Kidney (tissue), 13 donors: ENCODE measurements at regions not wholly inside any gene's neighbourhood (a gene's known extent, or its start where the extent isn't known, plus 50 kb on each side); places are given as distances from the start of the nearest gene placed in this dataset.
"Not testable (repeated sequence)": the region's sequence is repeated elsewhere in the genome, so short reads cannot be mapped to it uniquely, and the experiment has no call there.

Source experiments
- DNase-seq, 5 donors: peaks; one replicate each; pipeline ENCODE4 v3.0.0-alpha.2; 2013 to 2020
- FAIRE-seq: peaks from 2 replicates; lab custom pipeline; 2012; peaks lifted over from hg19 to GRCh38; lab: Jason Lieb, UNC
- H3K27ac ChIP-seq, 2 donors: one replicate each; pipeline ENCODE4 v1.7.0; 2013; ENCODE audit warnings: low read depth in 2 of 2, low read length in 2 of 2, inconsistent platforms in 1 of 2
- H3K27me3 ChIP-seq: one replicate; pipeline ENCODE4 v1.7.1; 2013; ENCODE audit warnings: low read length, inconsistent platforms; ENCODE audit not compliant: control insufficient read depth, insufficient read depth
- H3K36me3 ChIP-seq, 3 donors: one replicate each; pipeline versions ENCODE4 v1.7.0 to v1.7.1; 2013; ENCODE audit warnings: low read length in 3 of 3, control low read depth in 1 of 3, inconsistent platforms in 1 of 3; ENCODE audit not compliant: insufficient read depth in 3 of 3, control insufficient read depth in 2 of 3
- H3K4me1 ChIP-seq, 3 donors: one replicate each; pipeline versions ENCODE4 v1.7.0 to v1.7.1; 2013; ENCODE audit warnings: low read length in 3 of 3, inconsistent platforms in 1 of 3, low read depth in 1 of 3; ENCODE audit not compliant: control insufficient read depth in 2 of 3, insufficient read depth in 2 of 3
- H3K4me3 ChIP-seq, 3 donors: one replicate each; pipeline versions ENCODE4 v1.7.0 to v1.8.1; 2013; ENCODE audit warnings: low read length in 3 of 3, control low read depth in 1 of 3, inconsistent platforms in 1 of 3
- H3K9ac ChIP-seq, 3 donors: one replicate each; pipeline versions ENCODE4 v1.7.0 to v1.7.1; 2013; ENCODE audit warnings: low read length in 3 of 3, control low read depth in 1 of 3, inconsistent platforms in 1 of 3
- H3K9me3 ChIP-seq, 3 donors: one replicate each; pipeline versions ENCODE4 v1.7.0 to v1.7.1; 2013; ENCODE audit warnings: low read length in 3 of 3, control low read depth in 1 of 3, inconsistent platforms in 1 of 3; ENCODE audit not compliant: control insufficient read depth in 2 of 3, insufficient read depth in 1 of 3
- intact Hi-C: fragments of 100-400 bp; cut with DNase I; formaldehyde crosslinking; loops from one replicate; pipeline ENCODE4 v1.11.1; 2022
- TF ChIP-seq, protein P1 (sequence below): IDR thresholded peaks from 3 replicates; pipeline ENCODE4 v1.5.1; 2012; ENCODE audit warnings: mild to moderate bottlenecking, moderate library complexity, borderline replicate concordance; ENCODE audit not compliant: insufficient read depth; ENCODE audit errors: extremely low read depth
- donor health status: control.
- donor health status: control.
- donor health status: control.
- donor health status: control.
- donor health status: control.
- donor health status: DM: yes; HTN: yes; CAD: no.
- donor health status: Normal renal cell carcinoma (clear cell type).

DNA sequence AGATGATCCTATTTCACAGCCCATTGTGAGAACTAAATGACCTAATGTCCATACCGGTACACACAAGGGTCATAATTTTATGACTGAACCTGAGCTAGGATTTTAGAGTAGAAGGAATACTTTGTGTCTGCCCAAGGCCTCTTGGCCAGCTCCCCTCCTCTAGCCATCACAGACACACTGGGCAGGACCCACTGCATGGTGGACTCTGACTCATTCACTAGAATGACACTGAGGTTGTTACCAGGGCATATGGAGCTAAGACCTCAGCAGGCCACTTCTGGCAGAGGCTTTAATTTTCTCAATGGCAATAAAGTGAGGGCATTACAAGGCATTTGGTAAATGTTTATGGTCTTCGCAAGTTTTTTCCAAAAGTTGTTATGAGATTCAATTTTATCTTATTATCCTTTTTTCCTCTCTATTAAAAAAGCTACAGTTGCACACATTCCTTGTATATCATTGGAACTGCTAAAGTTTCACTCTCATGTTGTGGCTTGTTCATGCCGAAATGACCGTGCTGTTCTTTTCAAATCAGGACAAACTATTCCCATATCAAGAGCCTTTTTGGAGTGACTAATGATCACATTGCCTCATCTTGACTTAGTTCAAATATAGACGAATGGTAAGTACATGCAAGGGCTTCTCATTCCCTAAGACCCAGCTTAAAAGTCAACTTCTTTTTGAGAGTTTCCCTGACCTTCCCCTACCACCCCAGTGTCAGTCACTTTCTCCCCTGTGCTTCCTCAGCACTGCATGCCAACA is 595.7 kb downstream of the ACTL7B start:
- Histone ChIP-seq H3K9ac (no peak overlapping the region), H3K4me1 (no peaks in the 10 kb centered on the region), H3K9me3 (no peaks in the 10 kb centered on the region), H3K27me3 (no peaks in the 10 kb centered on the region), H3K36me3 (no peaks in the 10 kb centered on the region), H3K27ac (no peak overlapping the region), H3K4me3 (no peak overlapping the region)
- DNase-seq (no peak), FAIRE-seq (no peak)
- intact Hi-C loops = no loop called here
- TF ChIP-seq, protein P1, sequence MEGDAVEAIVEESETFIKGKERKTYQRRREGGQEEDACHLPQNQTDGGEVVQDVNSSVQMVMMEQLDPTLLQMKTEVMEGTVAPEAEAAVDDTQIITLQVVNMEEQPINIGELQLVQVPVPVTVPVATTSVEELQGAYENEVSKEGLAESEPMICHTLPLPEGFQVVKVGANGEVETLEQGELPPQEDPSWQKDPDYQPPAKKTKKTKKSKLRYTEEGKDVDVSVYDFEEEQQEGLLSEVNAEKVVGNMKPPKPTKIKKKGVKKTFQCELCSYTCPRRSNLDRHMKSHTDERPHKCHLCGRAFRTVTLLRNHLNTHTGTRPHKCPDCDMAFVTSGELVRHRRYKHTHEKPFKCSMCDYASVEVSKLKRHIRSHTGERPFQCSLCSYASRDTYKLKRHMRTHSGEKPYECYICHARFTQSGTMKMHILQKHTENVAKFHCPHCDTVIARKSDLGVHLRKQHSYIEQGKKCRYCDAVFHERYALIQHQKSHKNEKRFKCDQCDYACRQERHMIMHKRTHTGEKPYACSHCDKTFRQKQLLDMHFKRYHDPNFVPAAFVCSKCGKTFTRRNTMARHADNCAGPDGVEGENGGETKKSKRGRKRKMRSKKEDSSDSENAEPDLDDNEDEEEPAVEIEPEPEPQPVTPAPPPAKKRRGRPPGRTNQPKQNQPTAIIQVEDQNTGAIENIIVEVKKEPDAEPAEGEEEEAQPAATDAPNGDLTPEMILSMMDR = no peak

DNA sequence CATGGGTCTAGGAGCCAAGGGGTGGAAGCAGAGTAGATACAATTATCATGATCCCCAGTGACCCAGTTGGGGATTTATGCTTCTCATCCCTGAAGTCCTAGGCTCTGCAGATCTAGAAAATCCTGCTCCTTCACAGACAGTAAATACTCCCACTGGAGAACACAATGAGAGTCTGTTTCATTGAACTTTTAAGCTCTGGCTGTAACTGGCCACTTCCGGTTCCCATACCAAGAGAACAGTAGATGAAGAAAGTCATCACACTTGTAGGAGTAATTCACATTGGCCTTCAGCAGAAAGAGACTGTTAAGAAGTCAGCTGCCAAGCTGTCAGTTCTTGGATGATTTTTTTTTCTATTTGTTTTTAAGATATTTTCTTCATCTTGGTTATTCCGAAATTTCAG is 597.1 kb downstream of the ACTL7B start:
- Histone ChIP-seq H3K27me3 (no peaks in the 10 kb centered on the region), H3K36me3 (no peaks in the 10 kb centered on the region), H3K4me3 (no peak overlapping the region), H3K27ac (no peak overlapping the region), H3K9ac (no peak overlapping the region), H3K9me3 (no peaks in the 10 kb centered on the region), H3K4me1 (no peaks in the 10 kb centered on the region)
- TF ChIP-seq, protein P1 = no peak
- DNase-seq = no peak
- FAIRE-seq = no peak
- intact Hi-C loops = no loop called here

DNA sequence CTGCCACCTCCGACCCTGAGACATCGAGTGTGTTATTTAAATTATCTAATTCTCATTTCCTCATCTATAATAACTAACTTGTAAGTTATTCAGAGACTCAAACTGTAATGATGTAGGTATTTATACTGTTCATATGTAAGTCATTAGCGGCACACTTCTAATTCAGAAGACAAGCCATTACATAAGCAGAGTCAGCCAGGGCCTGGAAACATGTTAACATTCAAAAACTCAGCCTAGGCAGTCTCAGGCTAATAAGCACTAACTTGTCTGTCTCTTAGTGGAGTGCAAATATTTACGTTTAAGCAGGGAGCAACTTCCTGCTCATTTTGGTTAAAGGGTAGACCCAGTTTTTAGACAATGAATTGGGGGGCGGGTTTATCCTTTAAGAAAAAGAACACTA is 598.4 kb downstream of the ACTL7B start:
- Histone ChIP-seq H3K27me3 (no peaks in the 10 kb centered on the region), H3K27ac (no peak overlapping the region), H3K4me1 (no peaks in the 10 kb centered on the region), H3K9ac (no peak overlapping the region), H3K4me3 (no peak overlapping the region), H3K9me3 (no peaks in the 10 kb centered on the region), H3K36me3 (no peaks in the 10 kb centered on the region)
- intact Hi-C loops = no loop called here
- no peak for FAIRE-seq
- no peak for DNase-seq
- TF ChIP-seq, protein P1 = no peak

DNA sequence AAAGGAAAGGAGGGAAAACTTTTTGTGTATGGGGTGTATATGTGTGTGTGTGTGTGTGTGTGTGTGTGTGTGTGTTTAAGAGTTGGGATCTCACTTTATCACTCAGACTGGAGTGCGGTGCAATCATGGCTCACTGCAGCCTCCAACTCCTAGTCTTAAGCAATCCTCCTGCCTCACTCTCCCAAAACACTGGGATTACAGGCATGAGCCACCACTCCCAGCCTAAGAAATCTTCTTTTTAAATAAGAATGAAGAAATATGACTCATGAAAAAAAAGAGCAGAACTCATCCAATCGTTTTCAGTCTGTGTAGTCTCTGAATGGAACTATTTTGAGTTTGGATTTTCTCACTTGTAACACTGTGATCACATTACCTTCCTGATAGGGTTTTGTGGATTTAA is 601.5 kb downstream of the ACTL7B start:
- no peaks in the 10 kb centered on the region for H3K9me3 ChIP-seq
- no peak for FAIRE-seq
- H3K9ac ChIP-seq = no peak overlapping the region
- no peak overlapping the region for H3K27ac ChIP-seq
- intact Hi-C loops = no loop called here
- H3K27me3 ChIP-seq = no peaks in the 10 kb centered on the region
- no peak overlapping the region for H3K4me3 ChIP-seq
- H3K4me1 ChIP-seq = no peaks in the 10 kb centered on the region
- no peaks in the 10 kb centered on the region for H3K36me3 ChIP-seq
- TF ChIP-seq, protein P1 = no peak
- no peak for DNase-seq

DNA sequence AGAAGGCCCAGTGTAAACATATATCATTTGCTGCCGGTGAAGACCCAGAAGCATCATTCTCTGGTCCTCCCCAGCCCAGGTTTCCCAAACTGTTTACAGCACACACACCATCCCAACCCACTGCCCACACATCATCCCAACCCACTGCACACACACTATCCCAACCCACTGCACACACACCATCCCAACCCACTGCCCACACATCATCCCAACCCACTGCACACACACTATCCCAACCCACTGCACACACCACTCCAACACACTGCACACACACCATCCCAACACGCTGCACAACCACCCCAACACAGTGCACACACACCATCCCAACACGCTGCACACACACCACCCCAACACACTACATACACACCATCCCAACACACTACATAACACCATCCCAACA is 608.4 kb downstream of the ACTL7B start:
- intact Hi-C loops, H3K9me3 ChIP-seq, H3K4me1 ChIP-seq, H3K27me3 ChIP-seq, H3K36me3 ChIP-seq, H3K9ac ChIP-seq, DNase-seq, FAIRE-seq, H3K27ac ChIP-seq: not testable (repeated sequence)
- H3K4me3 ChIP-seq = peak overlapping the region in 1 of 3 donors; percentile 16
